Mesendoderm (in vitro differentiated cells): ENCODE measurements at regions not wholly inside any gene's neighbourhood (a gene's known extent, or its start where the extent isn't known, plus 50 kb on each side); places are given as distances from the start of the nearest gene placed in this dataset.
A peak's percentile ranks its signal among the peaks of the same experiment; 100 is the strongest.

ENCODE experiments used
- DNase-seq: peaks from one replicate; pipeline ENCODE4 v3.0.0; 2013
- H2AK5ac ChIP-seq: 2 replicates; pipeline ENCODE4 v1.6.1; 2013; ENCODE audit warnings: low read length, inconsistent platforms
- H2BK120ac ChIP-seq: 2 replicates; pipeline ENCODE4 v1.6.1; 2013; ENCODE audit warnings: low read depth, mild to moderate bottlenecking, low read length, moderate library complexity, mixed read lengths
- H2BK15ac ChIP-seq: replicated peaks from 2 replicates; pipeline ENCODE4 v1.6.1; 2013; ENCODE audit warnings: low read depth, mild to moderate bottlenecking, moderate library complexity
- H2BK5ac ChIP-seq: 2 replicates; pipeline ENCODE4 v1.6.1; 2013; ENCODE audit warnings: low read length, inconsistent platforms
- H3K18ac ChIP-seq: 2 replicates; pipeline ENCODE4 v1.6.1; 2013; ENCODE audit warnings: mild to moderate bottlenecking, low read length, mixed read lengths
- H3K23ac ChIP-seq: one replicate; pipeline ENCODE4 v1.6.1; 2013; ENCODE audit warnings: low read length
- H3K27ac ChIP-seq: 2 replicates; pipeline ENCODE4 v1.5.1; 2013; ENCODE audit warnings: low read depth, mild to moderate bottlenecking, inconsistent platforms, low read length, moderate library complexity
- H3K27me3 ChIP-seq: 2 replicates; pipeline ENCODE4 v1.6.1; 2013; ENCODE audit warnings: low read length, control low read depth, mild to moderate bottlenecking, inconsistent platforms; ENCODE audit not compliant: insufficient read depth, poor library complexity
- H3K36me3 ChIP-seq: 2 replicates; pipeline ENCODE4 v1.6.1; 2013; ENCODE audit warnings: low read length, inconsistent platforms; ENCODE audit not compliant: control insufficient read depth, insufficient read depth
- H3K4ac ChIP-seq: one replicate; pipeline ENCODE4 v1.6.1; 2013; ENCODE audit warnings: low read depth, mild to moderate bottlenecking, low read length, moderate library complexity
- H3K4me1 ChIP-seq: 2 replicates; pipeline ENCODE4 v1.6.1; 2013; ENCODE audit warnings: low read depth, low read length, inconsistent platforms; ENCODE audit not compliant: control insufficient read depth
- H3K4me2 ChIP-seq: 2 replicates; pipeline ENCODE4 v1.6.1; 2013; ENCODE audit warnings: low read length
- H3K4me3 ChIP-seq: 2 replicates; pipeline ENCODE4 v1.5.1; 2013; ENCODE audit warnings: mild to moderate bottlenecking, low read length
- H3K56ac ChIP-seq: one replicate; pipeline ENCODE4 v1.6.1; 2013; ENCODE audit warnings: low read length
- H3K79me1 ChIP-seq: 2 replicates; pipeline ENCODE4 v1.6.1; 2013; ENCODE audit warnings: low read length, inconsistent platforms
- H3K79me2 ChIP-seq: 2 replicates; pipeline ENCODE4 v1.6.1; 2013; ENCODE audit warnings: mild to moderate bottlenecking, low read length; ENCODE audit not compliant: control insufficient read depth, insufficient read depth
- H3K9ac ChIP-seq: 2 replicates; pipeline ENCODE4 v1.6.1; 2013; ENCODE audit warnings: low read length, inconsistent platforms
- H4K5ac ChIP-seq: one replicate; pipeline ENCODE4 v1.6.1; 2013; ENCODE audit warnings: low read length
- H4K8ac ChIP-seq: one replicate; pipeline ENCODE4 v1.6.1; 2013; ENCODE audit warnings: low read depth, mild to moderate bottlenecking, control low read depth, low read length, moderate library complexity
- whole genome bisulfite sequencing: extraction: QIAGEN DNeasy Blood & Tissue Kit; methylation state at CpG from one replicate; pipeline ENCODE4 v1.1.7; 2013; ENCODE audit warnings: low lambda C conversion rate, missing lambda C conversion rate; ENCODE audit not compliant: insufficient coverage; ENCODE audit errors: extremely low coverage; 5-methylcytosine and 5-hydroxymethylcytosine counted together

DNA sequence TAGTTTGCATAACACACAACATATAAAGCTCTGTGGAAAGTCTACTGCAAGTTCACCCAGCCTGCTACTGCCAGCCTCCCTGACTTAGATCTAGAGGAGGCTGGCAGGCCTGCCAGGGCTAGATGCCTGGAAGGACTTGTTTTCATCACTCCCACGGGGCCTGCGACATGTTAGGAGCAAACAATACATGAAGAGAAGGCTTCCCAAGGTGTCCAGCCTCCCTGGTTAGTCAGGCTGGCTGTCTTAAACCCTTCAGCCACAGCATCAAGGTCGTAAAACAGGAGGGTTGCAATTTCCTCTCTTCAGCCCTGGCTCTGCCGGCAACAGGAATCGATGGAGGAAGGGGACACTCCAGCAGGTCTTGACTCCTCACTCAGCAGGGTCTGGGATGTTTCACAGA lies 104.5 kb downstream of the NGF start:
- H2BK5ac ChIP-seq, result no peak overlapping the region
- WGBS, result no CpG with 5 or more reads among the region's 5 CpGs
- no peak overlapping the region for H3K4me2 ChIP-seq
- H3K18ac ChIP-seq, result no peak overlapping the region
- no peak overlapping the region for H3K23ac ChIP-seq
- DNase-seq, result no peak
- no peak overlapping the region for H4K8ac ChIP-seq
- no peaks in the 10 kb centered on the region for H3K27me3 ChIP-seq
- no peak overlapping the region for H2BK15ac ChIP-seq
- peak overlapping the region; percentile 10 for H3K56ac ChIP-seq
- no peaks in the 10 kb centered on the region for H3K4me1 ChIP-seq
- H3K79me1 ChIP-seq, result no peaks in the 10 kb centered on the region
- H3K27ac ChIP-seq, result no peak overlapping the region
- H3K4ac ChIP-seq, result no peak overlapping the region
- no peak overlapping the region for H3K9ac ChIP-seq
- H3K4me3 ChIP-seq, result no peak overlapping the region
- H2BK120ac ChIP-seq, result no peak overlapping the region
- H3K79me2 ChIP-seq, result no peaks in the 10 kb centered on the region
- no peaks in the 10 kb centered on the region for H3K36me3 ChIP-seq
- H2AK5ac ChIP-seq, result no peak overlapping the region
- H4K5ac ChIP-seq, result no peak overlapping the region

DNA sequence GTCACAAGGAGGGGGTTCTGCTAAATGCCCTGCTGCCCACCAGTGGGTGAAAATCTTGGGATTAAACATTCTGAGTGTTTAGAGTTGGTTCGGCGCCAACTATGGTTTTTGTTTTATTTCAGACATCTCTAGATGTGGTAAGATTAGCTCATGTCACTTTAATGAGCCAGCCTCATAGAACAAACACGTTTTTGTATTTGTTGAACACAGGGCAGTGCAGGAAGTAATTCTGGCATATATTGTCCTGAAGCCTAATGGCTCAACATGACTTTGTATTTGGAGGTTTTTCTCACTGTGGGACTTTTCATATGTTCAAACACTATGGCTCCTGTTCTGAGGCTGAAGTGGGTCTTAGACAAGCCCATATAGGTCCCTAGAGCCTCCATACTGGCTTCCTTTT lies 107.8 kb downstream of the NGF start:
- no peak overlapping the region for H3K27ac ChIP-seq
- no peak overlapping the region for H3K4ac ChIP-seq
- no peak overlapping the region for H3K4me2 ChIP-seq
- H3K9ac ChIP-seq, result no peak overlapping the region
- DNase-seq, result no peak
- H3K36me3 ChIP-seq, result no peaks in the 10 kb centered on the region
- no peaks in the 10 kb centered on the region for H3K27me3 ChIP-seq
- H3K23ac ChIP-seq, result no peak overlapping the region
- H2BK15ac ChIP-seq, result no peak overlapping the region
- H3K79me2 ChIP-seq, result no peaks in the 10 kb centered on the region
- no peaks in the 10 kb centered on the region for H3K79me1 ChIP-seq
- H4K5ac ChIP-seq, result no peak overlapping the region
- no peak overlapping the region for H3K56ac ChIP-seq
- no peak overlapping the region for H2BK120ac ChIP-seq
- no peak overlapping the region for H2AK5ac ChIP-seq
- no peak overlapping the region for H2BK5ac ChIP-seq
- H3K18ac ChIP-seq, result no peak overlapping the region
- no peak overlapping the region for H4K8ac ChIP-seq
- no peaks in the 10 kb centered on the region for H3K4me1 ChIP-seq
- WGBS, result no CpG with 5 or more reads among the region's 3 CpGs
- no peak overlapping the region for H3K4me3 ChIP-seq

DNA sequence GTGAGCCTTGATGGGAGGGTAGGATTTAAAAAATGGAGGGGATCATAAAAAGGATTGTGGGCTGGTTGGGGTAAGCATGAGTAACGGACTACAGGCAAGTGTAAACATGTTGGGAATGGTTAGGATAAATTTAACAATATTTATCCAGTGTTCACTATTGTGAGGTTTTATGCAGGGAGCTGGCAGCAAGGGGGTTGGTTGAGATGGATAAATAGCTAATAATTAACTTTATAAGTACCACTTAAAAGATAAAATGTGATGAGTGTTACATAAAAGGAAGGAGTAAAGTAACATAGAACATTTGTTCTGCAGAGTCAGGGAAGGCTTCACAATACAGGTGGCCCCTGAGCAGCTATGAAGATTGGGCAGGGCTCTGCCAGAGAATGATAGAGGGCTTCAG lies 109.0 kb downstream of the NGF start:
- Histone ChIP-seq H3K27me3 (no peaks in the 10 kb centered on the region), H3K36me3 (no peaks in the 10 kb centered on the region), H4K5ac (no peak overlapping the region), H4K8ac (no peak overlapping the region), H3K56ac (no peak overlapping the region), H3K9ac (no peak overlapping the region), H3K79me1 (no peaks in the 10 kb centered on the region), H3K4me3 (no peak overlapping the region), H2BK15ac (no peak overlapping the region), H3K23ac (no peak overlapping the region), H3K4me1 (no peaks in the 10 kb centered on the region), H3K79me2 (no peaks in the 10 kb centered on the region), H2AK5ac (no peak overlapping the region), H3K27ac (no peak overlapping the region), H3K18ac (no peak overlapping the region), H3K4me2 (no peak overlapping the region), H3K4ac (no peak overlapping the region), H2BK120ac (no peak overlapping the region), H2BK5ac (no peak overlapping the region)
- no peak for DNase-seq
- no CpG with 5 or more reads among the region's 1 CpG for WGBS

DNA sequence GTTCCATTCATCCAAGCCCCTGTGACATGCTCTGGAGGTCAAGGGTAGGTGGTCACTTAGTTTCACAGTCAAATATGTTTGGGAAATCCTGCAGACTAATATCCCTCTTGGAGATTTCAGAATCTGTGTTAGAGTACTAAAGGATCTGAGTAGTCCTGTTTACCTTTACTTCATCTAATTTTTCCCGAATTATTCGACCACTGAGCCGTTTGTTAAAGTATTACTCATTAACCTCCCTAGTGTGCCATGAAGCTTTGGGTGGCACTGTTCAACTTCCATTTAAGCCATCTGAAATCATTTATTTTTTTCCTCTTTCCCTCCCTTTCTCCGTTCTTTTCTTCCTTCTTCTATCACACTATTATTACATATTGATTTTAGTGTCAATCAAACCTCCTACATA lies 109.9 kb downstream of the NGF start:
- H3K79me1 ChIP-seq, result no peaks in the 10 kb centered on the region
- no peak for DNase-seq
- H3K79me2 ChIP-seq, result no peaks in the 10 kb centered on the region
- no peak overlapping the region for H3K23ac ChIP-seq
- H3K4me3 ChIP-seq, result no peak overlapping the region
- no peak overlapping the region for H4K5ac ChIP-seq
- H3K27ac ChIP-seq, result no peak overlapping the region
- no peak overlapping the region for H3K9ac ChIP-seq
- H4K8ac ChIP-seq, result no peak overlapping the region
- no peak overlapping the region for H2AK5ac ChIP-seq
- no peaks in the 10 kb centered on the region for H3K4me1 ChIP-seq
- no peak overlapping the region for H2BK120ac ChIP-seq
- no peaks in the 10 kb centered on the region for H3K27me3 ChIP-seq
- H2BK15ac ChIP-seq, result no peak overlapping the region
- H3K56ac ChIP-seq, result no peak overlapping the region
- no peak overlapping the region for H3K4ac ChIP-seq
- 100% methylated on average over 1 of the region's 4 CpGs for WGBS
- H3K18ac ChIP-seq, result no peak overlapping the region
- H3K36me3 ChIP-seq, result no peaks in the 10 kb centered on the region
- H3K4me2 ChIP-seq, result no peak overlapping the region
- H2BK5ac ChIP-seq, result no peak overlapping the region

DNA sequence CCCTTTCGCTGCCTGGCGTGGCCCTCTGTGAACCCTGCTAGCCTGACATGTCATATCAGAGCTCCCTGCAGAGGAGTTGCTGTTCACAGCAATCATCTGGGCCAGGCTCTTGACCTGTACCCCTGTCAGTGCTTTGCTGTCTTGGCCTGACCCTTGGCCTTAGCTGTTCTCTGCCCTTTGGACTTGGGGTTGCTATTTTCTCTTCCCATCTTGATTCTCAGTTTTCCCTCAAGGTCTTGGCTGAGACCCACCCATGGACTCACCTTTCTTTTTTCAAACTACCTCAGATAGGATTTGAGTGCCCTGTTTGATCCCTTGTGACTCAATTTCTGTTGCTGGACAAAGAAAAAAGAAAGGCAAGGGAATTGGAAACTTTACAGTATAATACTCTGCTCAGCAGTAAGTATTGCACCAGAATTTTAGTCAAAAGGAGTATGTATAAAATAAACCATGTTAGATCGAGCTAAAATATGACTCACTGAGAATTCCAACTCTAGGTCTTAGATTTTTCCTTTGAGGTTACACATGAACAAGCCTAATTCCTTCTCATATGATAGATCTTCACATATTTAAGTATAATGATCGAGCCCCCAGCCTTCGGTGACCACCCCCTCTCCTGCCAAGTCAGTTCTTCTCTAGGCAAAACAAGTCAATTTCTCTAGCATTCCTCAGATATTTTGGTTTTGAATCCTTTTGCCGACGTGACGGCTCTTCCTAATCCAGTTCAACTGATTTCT lies 110.5 kb downstream of the NGF start:
- Histone ChIP-seq H3K56ac (no peak overlapping the region), H3K36me3 (no peaks in the 10 kb centered on the region), H3K4me1 (no peaks in the 10 kb centered on the region), H4K8ac (no peak overlapping the region), H3K18ac (no peak overlapping the region), H3K23ac (no peak overlapping the region), H3K79me2 (no peaks in the 10 kb centered on the region), H3K79me1 (no peaks in the 10 kb centered on the region), H3K4ac (no peak overlapping the region), H4K5ac (no peak overlapping the region), H3K4me2 (no peak overlapping the region), H3K27me3 (no peaks in the 10 kb centered on the region), H2BK15ac (no peak overlapping the region), H2BK120ac (no peak overlapping the region), H3K4me3 (no peak overlapping the region), H3K9ac (no peak overlapping the region), H2AK5ac (no peak overlapping the region), H2BK5ac (no peak overlapping the region), H3K27ac (no peak overlapping the region)
- DNase-seq, result no peak
- WGBS, result no CpG with 5 or more reads among the region's 8 CpGs
